PFSK-1 (cell line): ENCODE measurements at regions not wholly inside any gene's neighbourhood (a gene's known extent, or its start where the extent isn't known, plus 50 kb on each side); places are given as distances from the start of the nearest gene placed in this dataset.

ENCODE experiments used
- FOXP2 ChIP-seq: optimal IDR thresholded peaks from 2 replicates; pipeline ENCODE3; 2011; ENCODE audit warnings: borderline replicate concordance, control low read depth, inconsistent platforms; ENCODE audit not compliant: insufficient read depth; ENCODE audit errors: extremely low read length, extremely low read depth
- POLR2AphosphoS5 ChIP-seq: IDR thresholded peaks from 2 replicates; pipeline ENCODE4 v1.6.1; 2012; ENCODE audit warnings: low read depth, mild to moderate bottlenecking, control low read depth, low read length, moderate library complexity
- SIN3A ChIP-seq: IDR thresholded peaks from 2 replicates; pipeline ENCODE4 v1.6.1; 2012; ENCODE audit warnings: mild to moderate bottlenecking, low read length, moderate library complexity, borderline replicate concordance; ENCODE audit not compliant: insufficient read depth
- TAF1 ChIP-seq: IDR thresholded peaks from 2 replicates; pipeline ENCODE4 v1.6.1; 2012; ENCODE audit warnings: low read length, control low read depth, borderline replicate concordance; ENCODE audit not compliant: insufficient read depth
- TF ChIP-seq, protein P1 (sequence below), 2 experiments: IDR thresholded peaks; 2 replicates each; pipeline versions ENCODE4 v1.6.1 to v1.8.0; 2011 to 2012; ENCODE audit warnings: low read depth in 2 of 2, low read length in 2 of 2, control low read depth in 1 of 2, inconsistent platforms in 1 of 2, mild to moderate bottlenecking in 1 of 2, moderate library complexity in 1 of 2; ENCODE audit not compliant: insufficient read depth in 1 of 2

DNA sequence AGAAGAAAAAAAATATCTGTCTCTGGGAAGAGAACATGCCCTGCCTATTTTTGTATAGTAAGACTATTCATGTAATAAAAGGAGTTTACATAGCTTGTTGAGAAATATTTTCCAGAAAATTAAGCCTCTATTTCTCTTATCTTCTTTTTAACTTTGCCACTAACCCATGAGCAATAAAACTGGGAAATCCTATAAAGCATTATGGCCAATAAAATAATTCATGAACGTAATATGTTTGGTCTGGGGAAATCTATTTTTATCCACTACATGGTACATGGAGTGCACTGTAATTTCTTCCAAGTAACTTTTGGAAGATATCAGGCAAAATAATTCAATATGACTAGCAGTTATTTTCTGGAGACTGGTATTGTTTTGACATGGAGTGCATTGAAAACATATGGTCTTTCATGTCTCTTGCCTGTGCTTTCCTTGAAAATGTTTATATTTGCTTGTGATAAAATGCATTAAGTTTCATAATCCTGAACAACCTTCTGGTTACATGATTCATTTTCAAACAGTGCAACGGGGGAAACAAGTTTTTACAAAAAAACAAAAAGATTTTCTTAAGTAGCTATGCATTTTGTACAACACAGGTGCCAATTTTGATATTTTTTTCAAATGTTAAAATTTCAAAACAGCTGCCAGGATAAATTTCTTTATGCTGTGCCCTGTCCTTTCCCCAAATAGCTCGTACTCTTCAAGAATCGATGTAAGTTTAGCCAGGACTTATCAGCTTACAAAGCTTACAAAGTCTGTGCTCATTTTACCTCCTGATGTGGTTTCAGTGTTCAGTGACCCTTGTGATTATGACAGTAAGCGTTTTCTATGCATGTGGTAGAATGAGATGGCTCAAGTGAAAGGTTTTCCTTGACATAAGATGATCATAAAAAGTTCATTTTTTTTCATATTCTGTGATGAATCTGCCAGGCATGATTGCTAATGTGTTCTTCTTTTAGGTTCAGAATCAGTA is 194.5 kb downstream of the UBE2E3 start:
- no peak for TF ChIP-seq TAF1
- TF ChIP-seq POLR2AphosphoS5 = no peak
- TF ChIP-seq, protein P1, sequence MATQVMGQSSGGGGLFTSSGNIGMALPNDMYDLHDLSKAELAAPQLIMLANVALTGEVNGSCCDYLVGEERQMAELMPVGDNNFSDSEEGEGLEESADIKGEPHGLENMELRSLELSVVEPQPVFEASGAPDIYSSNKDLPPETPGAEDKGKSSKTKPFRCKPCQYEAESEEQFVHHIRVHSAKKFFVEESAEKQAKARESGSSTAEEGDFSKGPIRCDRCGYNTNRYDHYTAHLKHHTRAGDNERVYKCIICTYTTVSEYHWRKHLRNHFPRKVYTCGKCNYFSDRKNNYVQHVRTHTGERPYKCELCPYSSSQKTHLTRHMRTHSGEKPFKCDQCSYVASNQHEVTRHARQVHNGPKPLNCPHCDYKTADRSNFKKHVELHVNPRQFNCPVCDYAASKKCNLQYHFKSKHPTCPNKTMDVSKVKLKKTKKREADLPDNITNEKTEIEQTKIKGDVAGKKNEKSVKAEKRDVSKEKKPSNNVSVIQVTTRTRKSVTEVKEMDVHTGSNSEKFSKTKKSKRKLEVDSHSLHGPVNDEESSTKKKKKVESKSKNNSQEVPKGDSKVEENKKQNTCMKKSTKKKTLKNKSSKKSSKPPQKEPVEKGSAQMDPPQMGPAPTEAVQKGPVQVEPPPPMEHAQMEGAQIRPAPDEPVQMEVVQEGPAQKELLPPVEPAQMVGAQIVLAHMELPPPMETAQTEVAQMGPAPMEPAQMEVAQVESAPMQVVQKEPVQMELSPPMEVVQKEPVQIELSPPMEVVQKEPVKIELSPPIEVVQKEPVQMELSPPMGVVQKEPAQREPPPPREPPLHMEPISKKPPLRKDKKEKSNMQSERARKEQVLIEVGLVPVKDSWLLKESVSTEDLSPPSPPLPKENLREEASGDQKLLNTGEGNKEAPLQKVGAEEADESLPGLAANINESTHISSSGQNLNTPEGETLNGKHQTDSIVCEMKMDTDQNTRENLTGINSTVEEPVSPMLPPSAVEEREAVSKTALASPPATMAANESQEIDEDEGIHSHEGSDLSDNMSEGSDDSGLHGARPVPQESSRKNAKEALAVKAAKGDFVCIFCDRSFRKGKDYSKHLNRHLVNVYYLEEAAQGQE (IDR thresholded peaks at IDR 0.05; ENCODE audit: insufficient read depth in 1 of 2, low read depth in 2 of 2, low read length in 2 of 2) = no peak
- no peak for TF ChIP-seq SIN3A
- TF ChIP-seq FOXP2 = no peak
